HG02943 (cell line): ENCODE measurements at regions not wholly inside any gene's neighbourhood (a gene's known extent, or its start where the extent isn't known, plus 50 kb on each side); places are given as distances from the start of the nearest gene placed in this dataset.
"Not testable (repeated sequence)": the region's sequence is repeated elsewhere in the genome, so short reads cannot be mapped to it uniquely, and the experiment has no call there.

Source experiments
- ATAC-seq: cut with Tn5 transposase; IDR thresholded peaks from one replicate; pipeline ENCODE4 v1.9.1; 2021; ENCODE audit warnings: mild to moderate bottlenecking, low read depth, moderate library complexity; ENCODE audit not compliant: unreplicated experiment

- ATAC-seq: no peak
Measured at GRCh38 chr14:25461780-25462179, 411.8 kb upstream of the STXBP6 start.

- no peak for ATAC-seq
Measured at GRCh38 chr14:25444381-25444780, 394.4 kb upstream of the STXBP6 start.

- not testable (repeated sequence) for ATAC-seq
Measured at GRCh38 chr14:25440382-25440781, 390.4 kb upstream of the STXBP6 start.

GRCh38 chr14:25436906-25437305 lies 387.0 kb upstream of the STXBP6 start:
- ATAC-seq: no peak

- no peak for ATAC-seq
Measured at GRCh38 chr14:25436288-25436875, 386.4 kb upstream of the STXBP6 start.

GRCh38 chr14:25431211-25432076 lies 381.5 kb upstream of the STXBP6 start:
- ATAC-seq: no peak

- ATAC-seq: no peak
Measured at GRCh38 chr14:25430808-25431207, 380.9 kb upstream of the STXBP6 start.

- ATAC-seq: no peak
Measured at GRCh38 chr14:25412998-25413397, 363.1 kb upstream of the STXBP6 start.

- ATAC-seq: no peak
Measured at GRCh38 chr14:25411781-25412757, 362.1 kb upstream of the STXBP6 start.

- ATAC-seq: no peak
Measured at GRCh38 chr14:25406818-25407217, 356.9 kb upstream of the STXBP6 start.

- ATAC-seq: no peak
Measured at GRCh38 chr14:25400607-25401206, 350.8 kb upstream of the STXBP6 start.

GRCh38 chr14:25396128-25396527 lies 346.2 kb upstream of the STXBP6 start:
- no peak for ATAC-seq

- no peak for ATAC-seq
Measured at GRCh38 chr14:25394791-25395391, 344.9 kb upstream of the STXBP6 start.

GRCh38 chr14:25394356-25394755 lies 344.4 kb upstream of the STXBP6 start:
- no peak for ATAC-seq

GRCh38 chr14:25389948-25390347 lies 340.0 kb upstream of the STXBP6 start:
- no peak for ATAC-seq

GRCh38 chr14:25381498-25381897 lies 331.6 kb upstream of the STXBP6 start:
- ATAC-seq: no peak

- no peak for ATAC-seq
Measured at GRCh38 chr14:25375639-25376038, 325.7 kb upstream of the STXBP6 start.

GRCh38 chr14:25371068-25371467 lies 321.1 kb upstream of the STXBP6 start:
- no peak for ATAC-seq

GRCh38 chr14:25370057-25370456 lies 320.1 kb upstream of the STXBP6 start:
- not testable (repeated sequence) for ATAC-seq

- no peak for ATAC-seq
Measured at GRCh38 chr14:25358330-25358729, 308.4 kb upstream of the STXBP6 start.
